ENCODE measurements at regions not wholly inside any gene's neighbourhood (a gene's known extent, or its start where the extent isn't known, plus 50 kb on each side); places are given as distances from the start of the nearest gene placed in this dataset.

GRCh38 chr14:53462931-53463778 is 310.0 kb upstream of the DDHD1 start:
- peaks cover 2% of the 10 kb centered on the region for H3K27me3 Mint-ChIP-seq (ENCODE audit: unreplicated experiment)
- TF ChIP-seq CTCF (IDR thresholded peaks at IDR 0.05; ENCODE audit: unreplicated experiment) = no peak
- DNase-seq (ENCODE audit: low spot score) = no peak
- H3K4me3 Mint-ChIP-seq (ENCODE audit: unreplicated experiment) = no peak overlapping the region
- H3K4me1 Mint-ChIP-seq (ENCODE audit: unreplicated experiment) = no peaks in the 10 kb centered on the region
- H3K9me3 Mint-ChIP-seq (ENCODE audit: unreplicated experiment) = no peaks in the 10 kb centered on the region
- no peaks in the 10 kb centered on the region for H3K36me3 Mint-ChIP-seq (ENCODE audit: low read depth, unreplicated experiment)
- no peak overlapping the region for H3K27ac Mint-ChIP-seq (ENCODE audit: unreplicated experiment)

GRCh38 chr14:53461858-53462257 is 308.7 kb upstream of the DDHD1 start:
- H3K4me1 Mint-ChIP-seq (ENCODE audit: unreplicated experiment) = no peaks in the 10 kb centered on the region
- H3K9me3 Mint-ChIP-seq (ENCODE audit: unreplicated experiment) = no peaks in the 10 kb centered on the region
- no peak overlapping the region for H3K27ac Mint-ChIP-seq (ENCODE audit: unreplicated experiment)
- peaks cover 2% of the 10 kb centered on the region for H3K27me3 Mint-ChIP-seq (ENCODE audit: unreplicated experiment)
- DNase-seq (ENCODE audit: low spot score) = no peak
- H3K4me3 Mint-ChIP-seq (ENCODE audit: unreplicated experiment) = no peak overlapping the region
- no peak for TF ChIP-seq CTCF (IDR thresholded peaks at IDR 0.05; ENCODE audit: unreplicated experiment)
- no peaks in the 10 kb centered on the region for H3K36me3 Mint-ChIP-seq (ENCODE audit: low read depth, unreplicated experiment)

GRCh38 chr14:53460544-53460943 is 307.4 kb upstream of the DDHD1 start:
- DNase-seq (ENCODE audit: low spot score) = no peak
- no peak overlapping the region for H3K27ac Mint-ChIP-seq (ENCODE audit: unreplicated experiment)
- H3K4me1 Mint-ChIP-seq (ENCODE audit: unreplicated experiment) = no peaks in the 10 kb centered on the region

GRCh38 chr14:53458368-53458814 is 305.3 kb upstream of the DDHD1 start:
- Mint-ChIP-seq H3K27me3 (ENCODE audit: unreplicated experiment) (no peaks in the 10 kb centered on the region), H3K27ac (ENCODE audit: unreplicated experiment) (no peak overlapping the region), H3K4me3 (ENCODE audit: unreplicated experiment) (no peak overlapping the region), H3K36me3 (ENCODE audit: low read depth, unreplicated experiment) (no peaks in the 10 kb centered on the region), H3K4me1 (ENCODE audit: unreplicated experiment) (no peaks in the 10 kb centered on the region), H3K9me3 (ENCODE audit: unreplicated experiment) (no peaks in the 10 kb centered on the region)
- DNase-seq (ENCODE audit: low spot score) = no peak
- no peak for TF ChIP-seq CTCF (IDR thresholded peaks at IDR 0.05; ENCODE audit: unreplicated experiment)

More at GRCh38 chr14:53460544-53460943, 307.4 kb upstream of the DDHD1 start:
- Mint-ChIP-seq H3K9me3 (ENCODE audit: unreplicated experiment) (no peaks in the 10 kb centered on the region), H3K4me3 (ENCODE audit: unreplicated experiment) (no peak overlapping the region), H3K27me3 (ENCODE audit: unreplicated experiment) (peaks cover 2% of the 10 kb centered on the region), H3K36me3 (ENCODE audit: low read depth, unreplicated experiment) (no peaks in the 10 kb centered on the region)
- no peak for TF ChIP-seq CTCF (IDR thresholded peaks at IDR 0.05; ENCODE audit: unreplicated experiment)

- H3K9me3 Mint-ChIP-seq (ENCODE audit: unreplicated experiment) = no peaks in the 10 kb centered on the region
- no peak for TF ChIP-seq CTCF (IDR thresholded peaks at IDR 0.05; ENCODE audit: unreplicated experiment)
- no peak for DNase-seq (ENCODE audit: low spot score)
- H3K4me3 Mint-ChIP-seq (ENCODE audit: unreplicated experiment) = no peak overlapping the region
- H3K27me3 Mint-ChIP-seq (ENCODE audit: unreplicated experiment) = no peaks in the 10 kb centered on the region
- H3K27ac Mint-ChIP-seq (ENCODE audit: unreplicated experiment) = no peak overlapping the region
- H3K4me1 Mint-ChIP-seq (ENCODE audit: unreplicated experiment) = no peaks in the 10 kb centered on the region
- no peaks in the 10 kb centered on the region for H3K36me3 Mint-ChIP-seq (ENCODE audit: low read depth, unreplicated experiment)
Measured at GRCh38 chr14:53456931-53457330, 303.8 kb upstream of the DDHD1 start.

All from endothelial cell (in vitro differentiated cells).